KMS-11 (cell line): ENCODE measurements at regions not wholly inside any gene's neighbourhood (a gene's known extent, or its start where the extent isn't known, plus 50 kb on each side); places are given as distances from the start of the nearest gene placed in this dataset.

Experiments used
- H2AFZ ChIP-seq: fragments of 200-600 bp; sonication (generic); 2 replicates; pipeline ENCODE4 v1.6.1; 2016; ENCODE audit warnings: antibody characterized with exemption, mixed run types, low read depth
- H3K27ac ChIP-seq: fragments of 200-600 bp; sonication (generic); 2 replicates; pipeline ENCODE4 v1.6.1; 2016; ENCODE audit warnings: mild to moderate bottlenecking, mixed run types
- H3K27me3 ChIP-seq: fragments of 200-600 bp; sonication (generic); 2 replicates; pipeline ENCODE4 v1.6.1; 2017; ENCODE audit warnings: mild to moderate bottlenecking, low read depth, mixed run types, moderate library complexity; ENCODE audit not compliant: insufficient read depth
- H3K36me3 ChIP-seq: fragments of 200-600 bp; sonication (generic); 2 replicates; pipeline ENCODE4 v1.6.1; 2017; ENCODE audit warnings: mild to moderate bottlenecking, mixed run types; ENCODE audit not compliant: insufficient read depth
- H3K4me1 ChIP-seq: fragments of 200-600 bp; sonication (generic); 2 replicates; pipeline ENCODE4 v1.6.1; 2016; ENCODE audit warnings: mild to moderate bottlenecking, low read depth, mixed run types; ENCODE audit not compliant: poor library complexity, severe bottlenecking
- H3K4me2 ChIP-seq: fragments of 200-600 bp; sonication (generic); 2 replicates; pipeline ENCODE4 v1.7.0; 2016; ENCODE audit warnings: mild to moderate bottlenecking, mixed run types
- H3K4me3 ChIP-seq: fragments of 200-600 bp; sonication (generic); IDR thresholded peaks from 2 replicates; pipeline ENCODE4 v1.6.1; 2017; ENCODE audit warnings: low read depth, low read length, mixed read lengths; ENCODE audit not compliant: insufficient read depth
- H3K79me2 ChIP-seq: fragments of 200-600 bp; sonication (generic); 2 replicates; pipeline ENCODE4 v1.6.1; 2016; ENCODE audit warnings: low read depth, mixed run types; ENCODE audit not compliant: insufficient read depth
- H3K9ac ChIP-seq: fragments of 200-600 bp; sonication (generic); 2 replicates; pipeline ENCODE4 v1.6.1; 2016; ENCODE audit warnings: mild to moderate bottlenecking, mixed run types
- H4K20me1 ChIP-seq: fragments of 200-600 bp; sonication (generic); 2 replicates; pipeline ENCODE4 v1.6.1; 2016; ENCODE audit warnings: mild to moderate bottlenecking, mixed run types; ENCODE audit not compliant: insufficient read depth
- CTCF ChIP-seq: fragments of 200-600 bp; sonication (generic); conservative IDR thresholded peaks from 2 replicates; pipeline ENCODE4 v1.6.1; 2017; ENCODE audit warnings: low read depth, mild to moderate bottlenecking, antibody characterized with exemption, low read length, moderate library complexity, mixed read lengths

- Histone ChIP-seq H3K4me2 (no peak overlapping the region), H3K27me3 (no peaks in the 10 kb centered on the region), H3K79me2 (no peaks in the 10 kb centered on the region), H3K4me1 (no peaks in the 10 kb centered on the region), H3K27ac (no peak overlapping the region), H3K36me3 (no peaks in the 10 kb centered on the region), H3K4me3 (no peak overlapping the region), H2AFZ (no peak overlapping the region), H4K20me1 (no peaks in the 10 kb centered on the region), H3K9ac (no peak overlapping the region)
- TF ChIP-seq CTCF = no peak
Measured at GRCh38 chr11:130623670-130624668, 175.5 kb downstream of the ADAMTS15 start.

DNA sequence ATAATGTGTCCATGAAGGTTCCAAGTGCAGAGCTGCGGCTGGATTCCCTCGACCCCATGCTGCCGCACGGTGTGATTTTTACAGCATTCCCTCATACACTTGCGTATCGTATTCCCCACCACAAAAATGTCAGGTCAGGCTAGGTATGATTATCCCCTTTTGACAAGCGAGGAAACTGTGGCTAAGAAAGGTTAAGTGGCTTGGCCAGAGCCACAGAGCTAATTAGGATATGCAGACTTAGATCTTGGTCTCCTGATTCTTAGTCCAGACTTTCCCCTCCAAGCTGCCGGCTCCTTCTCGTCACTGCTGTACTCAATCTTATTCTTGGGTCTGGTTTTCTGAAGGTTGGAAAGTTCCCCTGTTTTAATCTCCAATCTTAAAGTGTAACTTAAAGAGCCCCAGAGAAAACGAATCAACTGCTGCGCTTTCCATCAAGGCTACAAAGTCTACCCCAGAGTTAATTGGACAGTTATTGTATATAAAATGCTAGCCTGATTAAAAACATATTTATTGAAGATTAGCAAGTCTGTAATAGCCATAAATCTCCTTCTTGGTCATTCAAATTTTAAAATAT lies 176.6 kb downstream of the ADAMTS15 start:
- Histone ChIP-seq H3K4me3 (no peak overlapping the region), H2AFZ (no peak overlapping the region), H3K4me2 (no peak overlapping the region), H3K79me2 (no peaks in the 10 kb centered on the region), H4K20me1 (no peaks in the 10 kb centered on the region), H3K9ac (no peak overlapping the region), H3K4me1 (no peaks in the 10 kb centered on the region), H3K36me3 (no peaks in the 10 kb centered on the region), H3K27me3 (no peaks in the 10 kb centered on the region), H3K27ac (no peak overlapping the region)
- TF ChIP-seq CTCF = no peak

DNA sequence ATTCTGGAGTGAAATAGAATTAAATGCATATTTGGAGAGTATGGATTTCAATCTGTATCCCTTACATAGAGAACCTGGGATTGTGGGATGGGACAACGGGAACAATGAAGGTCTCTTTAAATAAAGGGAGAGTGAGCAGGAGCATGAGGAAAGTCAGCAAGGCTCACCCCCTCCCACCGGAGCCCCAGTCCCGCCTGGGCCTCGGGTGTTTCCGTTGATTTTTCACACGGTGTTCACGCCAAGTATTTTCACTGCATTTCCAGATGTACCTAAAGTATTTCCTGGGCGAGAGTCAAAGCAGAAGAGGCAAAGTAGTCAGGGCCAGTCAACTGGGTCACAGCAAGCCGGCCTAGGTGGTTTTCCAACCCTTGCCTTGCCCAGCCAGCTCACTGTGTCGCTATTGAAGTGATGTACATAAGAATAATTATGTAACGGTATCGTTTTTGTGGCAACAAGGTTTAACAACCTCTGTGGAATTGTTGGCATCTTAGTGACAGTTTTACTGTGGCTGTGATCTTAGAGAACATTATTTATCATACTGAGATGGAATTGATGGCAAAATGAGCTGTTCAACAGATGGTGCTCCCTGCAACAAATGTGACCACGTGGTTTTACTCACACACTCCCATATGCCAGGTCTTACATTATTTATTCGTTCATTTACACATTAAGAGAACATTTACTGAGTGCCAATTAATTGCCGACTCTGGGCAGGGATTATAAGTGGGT lies 177.3 kb downstream of the ADAMTS15 start:
- Histone ChIP-seq H3K4me2 (no peak overlapping the region), H3K27ac (no peak overlapping the region), H3K36me3 (no peaks in the 10 kb centered on the region), H3K4me1 (no peaks in the 10 kb centered on the region), H2AFZ (no peak overlapping the region), H3K9ac (no peak overlapping the region), H4K20me1 (no peaks in the 10 kb centered on the region), H3K27me3 (no peaks in the 10 kb centered on the region), H3K79me2 (no peaks in the 10 kb centered on the region), H3K4me3 (no peak overlapping the region)
- TF ChIP-seq CTCF = no peak

DNA sequence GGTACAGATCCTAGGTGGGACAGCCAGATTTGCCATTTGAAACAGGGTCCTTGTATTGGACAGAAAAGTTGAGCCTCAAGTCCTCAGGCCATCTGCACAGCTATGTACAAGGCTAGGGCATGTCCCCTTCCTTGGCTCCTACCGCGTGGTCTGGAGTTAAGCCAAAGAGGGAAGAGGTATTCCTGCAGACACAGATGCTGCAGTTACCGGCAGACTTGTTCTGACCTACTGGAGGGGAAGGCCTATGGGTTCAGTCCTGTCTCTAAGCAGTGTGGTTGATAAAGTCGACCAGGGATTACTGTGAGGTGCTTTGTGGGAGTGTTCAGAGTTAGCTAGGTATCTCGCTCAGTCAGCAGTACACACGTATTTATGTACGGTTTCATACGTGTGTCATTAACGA lies 180.6 kb downstream of the ADAMTS15 start:
- Histone ChIP-seq H3K36me3 (no peaks in the 10 kb centered on the region), H4K20me1 (no peaks in the 10 kb centered on the region), H3K79me2 (no peaks in the 10 kb centered on the region), H3K4me3 (no peak overlapping the region), H3K9ac (no peak overlapping the region), H3K27ac (no peak overlapping the region), H2AFZ (no peak overlapping the region), H3K4me1 (no peaks in the 10 kb centered on the region), H3K4me2 (no peak overlapping the region), H3K27me3 (no peaks in the 10 kb centered on the region)
- TF ChIP-seq CTCF = no peak
